CD14-positive monocyte (primary cell): ENCODE measurements at regions not wholly inside any gene's neighbourhood (a gene's known extent, or its start where the extent isn't known, plus 50 kb on each side); places are given as distances from the start of the nearest gene placed in this dataset.

Experiments
- DNase-seq, 3 donors: peaks; one replicate each; pipeline ENCODE4 v3.0.0-alpha.2; 2011 to 2022
- H2AFZ ChIP-seq: 2 replicates; pipeline ENCODE4 v1.6.0; 2012; ENCODE audit warnings: mild to moderate bottlenecking, low read depth, low read length, inconsistent platforms; ENCODE audit not compliant: insufficient read depth, poor library complexity, severe bottlenecking
- H3K27ac ChIP-seq, 2 donors: 1 replicate in 1 of 2; 2 replicates in 1 of 2; pipeline ENCODE4 v1.5.1; 2012 to 2013; ENCODE audit warnings: low read length in 2 of 2, control low read depth in 1 of 2, inconsistent platforms in 1 of 2, low read depth in 1 of 2, mild to moderate bottlenecking in 1 of 2
- H3K27me3 ChIP-seq, 2 donors: one replicate each; pipeline versions ENCODE4 v1.6.0 to v1.6.1; 2011 to 2013; ENCODE audit warnings: low read length in 2 of 2; ENCODE audit not compliant: control insufficient read depth in 2 of 2, insufficient read depth in 2 of 2
- H3K36me3 ChIP-seq, 2 donors: replicated peaks in 1 of 2; 1 replicate in 1 of 2; 2 replicates in 1 of 2; pipeline versions ENCODE4 v1.5.1 to v1.6.1; 2012 to 2013; ENCODE audit warnings: low read length in 2 of 2, control low read depth in 1 of 2, inconsistent platforms in 1 of 2, mild to moderate bottlenecking in 1 of 2; ENCODE audit not compliant: insufficient read depth in 2 of 2, control insufficient read depth in 1 of 2
- H3K4me1 ChIP-seq, 2 donors: 1 replicate in 1 of 2; 2 replicates in 1 of 2; pipeline versions ENCODE4 v1.5.1 to v1.6.1; 2012 to 2013; ENCODE audit warnings: low read length in 2 of 2, control low read depth in 1 of 2, inconsistent platforms in 1 of 2, mild to moderate bottlenecking in 1 of 2, moderate library complexity in 1 of 2; ENCODE audit not compliant: insufficient read depth in 2 of 2, control insufficient read depth in 1 of 2
- H3K4me2 ChIP-seq: replicated peaks from 2 replicates; pipeline ENCODE3; 2012; ENCODE audit warnings: low read length, moderate library complexity, mild to moderate bottlenecking; ENCODE audit not compliant: poor library complexity, severe bottlenecking; ENCODE audit errors: extremely low read depth
- H3K4me3 ChIP-seq, 3 experiments: fragments of 200-600 bp in 1 of 3; sonication (generic) in 1 of 3; replicated peaks in 1 of 3; 1 replicate in 2 of 3; 2 replicates in 1 of 3; pipeline ENCODE4 v1.5.1; 2011 to 2013; ENCODE audit warnings: low read length in 3 of 3, mild to moderate bottlenecking in 3 of 3, control low read depth in 2 of 3, low read depth in 2 of 3, inconsistent platforms in 1 of 3, moderate library complexity in 1 of 3
- H3K79me2 ChIP-seq: 2 replicates; pipeline ENCODE4 v1.6.0; 2012; ENCODE audit warnings: mild to moderate bottlenecking, control low read depth, inconsistent platforms, low read length, moderate library complexity; ENCODE audit not compliant: insufficient read depth
- H3K9ac ChIP-seq: 2 replicates; pipeline ENCODE4 v1.6.0; 2017; ENCODE audit warnings: low read length, mild to moderate bottlenecking; ENCODE audit not compliant: insufficient read depth, poor library complexity, severe bottlenecking
- H3K9me3 ChIP-seq, 2 donors: replicated peaks in 1 of 2; 1 replicate in 1 of 2; 2 replicates in 1 of 2; pipeline versions ENCODE4 v1.5.1 to v1.6.1; 2012 to 2013; ENCODE audit warnings: low read length in 2 of 2, control low read depth in 1 of 2; ENCODE audit not compliant: control insufficient read depth in 1 of 2, insufficient read depth in 1 of 2
- H4K20me1 ChIP-seq: 2 replicates; pipeline ENCODE4 v1.6.0; 2012; ENCODE audit warnings: mild to moderate bottlenecking, low read length, control low read depth, moderate library complexity; ENCODE audit not compliant: insufficient read depth
- H3K27ac Mint-ChIP-seq, 7 donors: one replicate each; pipeline ENCODE4 v1.8.0; 2020; ENCODE audit warnings: mild to moderate bottlenecking in 7 of 7, mixed read lengths in 7 of 7, moderate library complexity in 6 of 7, inconsistent platforms in 2 of 7
- H3K27me3 Mint-ChIP-seq, 3 donors: one replicate each; pipeline ENCODE4 v1.8.0; 2021 to 2022; ENCODE audit warnings: low read depth in 3 of 3, mild to moderate bottlenecking in 3 of 3, mixed read lengths in 3 of 3, moderate library complexity in 3 of 3, inconsistent platforms in 1 of 3
- H3K36me3 Mint-ChIP-seq, 2 donors: one replicate each; pipeline ENCODE4 v1.8.0; 2020; ENCODE audit warnings: mixed read lengths in 2 of 2, inconsistent platforms in 1 of 2, mild to moderate bottlenecking in 1 of 2
- H3K4me1 Mint-ChIP-seq: one replicate; pipeline ENCODE4 v1.8.0; 2020; ENCODE audit warnings: mild to moderate bottlenecking, mixed read lengths
- H3K4me3 Mint-ChIP-seq, 2 donors: one replicate each; pipeline ENCODE4 v1.8.0; 2020; ENCODE audit warnings: mild to moderate bottlenecking in 2 of 2, mixed read lengths in 2 of 2, moderate library complexity in 1 of 2
- H3K9me3 Mint-ChIP-seq, 7 donors: one replicate each; pipeline ENCODE4 v1.8.0; 2020 to 2022; ENCODE audit warnings: mixed read lengths in 7 of 7, mild to moderate bottlenecking in 6 of 7, moderate library complexity in 6 of 7, inconsistent platforms in 2 of 7
- CTCF ChIP-seq: fragments of 200-600 bp; IDR thresholded peaks from one replicate; pipeline ENCODE4 v1.8.0; 2022; ENCODE audit warnings: antibody characterized with exemption, mild to moderate bottlenecking
- WGBS: methylation state at CpG from one replicate; pipeline ENCODE4 v1.1.5; 2013; ENCODE audit warnings: missing lambda C conversion rate; ENCODE audit not compliant: insufficient coverage; 5-methylcytosine and 5-hydroxymethylcytosine counted together
- intact Hi-C, 2 donors: fragments of 100-400 bp; cut with micrococcal nuclease; formaldehyde crosslinking; loops; one replicate each; pipeline versions ENCODE4 v1.15.0 to v1.15.1; 2023

- no peak overlapping the region for H2AFZ ChIP-seq
- no peaks in the 10 kb centered on the region for H3K36me3 ChIP-seq
- no peaks in the 10 kb centered on the region for H3K4me1 ChIP-seq
- peaks cover 0 to 4% (median 0%) of the 10 kb centered on the region in 7 donors for H3K9me3 Mint-ChIP-seq
- H3K9me3 ChIP-seq = peaks cover 4 to 5% of the 10 kb centered on the region in 2 donors
- DNase-seq = no peak
- WGBS = no CpG with 5 or more reads among the region's 3 CpGs
- no peaks in the 10 kb centered on the region for H3K27me3 Mint-ChIP-seq
- no peak overlapping the region for H3K4me3 ChIP-seq
- H3K27ac Mint-ChIP-seq = no peak overlapping the region
- no peaks in the 10 kb centered on the region for H4K20me1 ChIP-seq
- no peak overlapping the region for H3K9ac ChIP-seq
- H3K27ac ChIP-seq = no peak overlapping the region
- no peaks in the 10 kb centered on the region for H3K27me3 ChIP-seq
- no peak overlapping the region for H3K4me2 ChIP-seq
- no peaks in the 10 kb centered on the region for H3K4me1 Mint-ChIP-seq
- H3K36me3 Mint-ChIP-seq = no peaks in the 10 kb centered on the region
- H3K4me3 Mint-ChIP-seq = no peak overlapping the region
- intact Hi-C loops = no loop called here
- TF ChIP-seq CTCF = no peak
- H3K79me2 ChIP-seq = no peaks in the 10 kb centered on the region
Observed at GRCh38 chr5:21689587-21689986, 1163.6 kb downstream of the CDH12 start.

GRCh38 chr5:21688655-21689054 is 1164.5 kb downstream of the CDH12 start:
- no peaks in the 10 kb centered on the region for H3K36me3 ChIP-seq
- no peak overlapping the region for H2AFZ ChIP-seq
- intact Hi-C loops = no loop called here
- H4K20me1 ChIP-seq = no peaks in the 10 kb centered on the region
- no peak overlapping the region for H3K27ac ChIP-seq
- DNase-seq = no peak
- no peaks in the 10 kb centered on the region for H3K79me2 ChIP-seq
- H3K4me2 ChIP-seq = no peak overlapping the region
- H3K4me1 Mint-ChIP-seq = no peaks in the 10 kb centered on the region
- no peak overlapping the region for H3K27ac Mint-ChIP-seq
- no peaks in the 10 kb centered on the region for H3K4me1 ChIP-seq
- H3K9ac ChIP-seq = no peak overlapping the region
- H3K9me3 Mint-ChIP-seq = peaks cover 0 to 4% (median 0%) of the 10 kb centered on the region in 7 donors
- H3K27me3 ChIP-seq = no peaks in the 10 kb centered on the region
- WGBS = no CpG with 5 or more reads among the region's 1 CpG
- no peak overlapping the region for H3K4me3 Mint-ChIP-seq
- H3K36me3 Mint-ChIP-seq = no peaks in the 10 kb centered on the region
- no peaks in the 10 kb centered on the region for H3K27me3 Mint-ChIP-seq
- H3K9me3 ChIP-seq = peaks cover 4 to 5% of the 10 kb centered on the region in 2 donors
- no peak for TF ChIP-seq CTCF
- no peak overlapping the region for H3K4me3 ChIP-seq
